GM12873 (cell line): ENCODE measurements at regions not wholly inside any gene's neighbourhood (a gene's known extent, or its start where the extent isn't known, plus 50 kb on each side); places are given as distances from the start of the nearest gene placed in this dataset.

Experiments
- TF ChIP-seq, protein P1 (sequence below): IDR thresholded peaks from 2 replicates; pipeline ENCODE4 v1.5.1; 2012; ENCODE audit warnings: low read depth, mild to moderate bottlenecking, moderate library complexity, low read length, control low read depth; ENCODE audit not compliant: insufficient read depth; ENCODE audit errors: missing control alignments

DNA sequence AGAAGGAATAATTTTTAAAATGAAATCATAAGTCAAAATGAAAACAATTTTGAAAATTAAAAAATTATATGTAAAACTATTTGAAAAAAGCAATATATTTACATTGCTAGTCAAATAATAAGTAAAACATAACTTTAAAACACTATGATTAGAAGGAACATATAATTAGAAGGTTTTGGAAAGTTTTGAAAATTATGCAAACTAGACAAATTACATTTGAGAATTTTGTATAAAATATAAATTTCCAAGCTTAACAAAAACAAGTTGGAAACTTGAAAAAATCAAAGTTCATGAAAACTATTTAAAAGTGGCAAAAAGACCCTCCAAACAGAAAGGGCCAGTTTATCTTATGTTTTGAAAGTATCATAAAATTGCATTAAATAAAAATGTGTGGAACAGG, 67.6 kb upstream of the TLL1 start:
- TF ChIP-seq, protein P1, sequence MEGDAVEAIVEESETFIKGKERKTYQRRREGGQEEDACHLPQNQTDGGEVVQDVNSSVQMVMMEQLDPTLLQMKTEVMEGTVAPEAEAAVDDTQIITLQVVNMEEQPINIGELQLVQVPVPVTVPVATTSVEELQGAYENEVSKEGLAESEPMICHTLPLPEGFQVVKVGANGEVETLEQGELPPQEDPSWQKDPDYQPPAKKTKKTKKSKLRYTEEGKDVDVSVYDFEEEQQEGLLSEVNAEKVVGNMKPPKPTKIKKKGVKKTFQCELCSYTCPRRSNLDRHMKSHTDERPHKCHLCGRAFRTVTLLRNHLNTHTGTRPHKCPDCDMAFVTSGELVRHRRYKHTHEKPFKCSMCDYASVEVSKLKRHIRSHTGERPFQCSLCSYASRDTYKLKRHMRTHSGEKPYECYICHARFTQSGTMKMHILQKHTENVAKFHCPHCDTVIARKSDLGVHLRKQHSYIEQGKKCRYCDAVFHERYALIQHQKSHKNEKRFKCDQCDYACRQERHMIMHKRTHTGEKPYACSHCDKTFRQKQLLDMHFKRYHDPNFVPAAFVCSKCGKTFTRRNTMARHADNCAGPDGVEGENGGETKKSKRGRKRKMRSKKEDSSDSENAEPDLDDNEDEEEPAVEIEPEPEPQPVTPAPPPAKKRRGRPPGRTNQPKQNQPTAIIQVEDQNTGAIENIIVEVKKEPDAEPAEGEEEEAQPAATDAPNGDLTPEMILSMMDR = no peak

GRCh38 chr4:165806613-165807012, 66.4 kb upstream of the TLL1 start:
- TF ChIP-seq, protein P1 = no peak

DNA sequence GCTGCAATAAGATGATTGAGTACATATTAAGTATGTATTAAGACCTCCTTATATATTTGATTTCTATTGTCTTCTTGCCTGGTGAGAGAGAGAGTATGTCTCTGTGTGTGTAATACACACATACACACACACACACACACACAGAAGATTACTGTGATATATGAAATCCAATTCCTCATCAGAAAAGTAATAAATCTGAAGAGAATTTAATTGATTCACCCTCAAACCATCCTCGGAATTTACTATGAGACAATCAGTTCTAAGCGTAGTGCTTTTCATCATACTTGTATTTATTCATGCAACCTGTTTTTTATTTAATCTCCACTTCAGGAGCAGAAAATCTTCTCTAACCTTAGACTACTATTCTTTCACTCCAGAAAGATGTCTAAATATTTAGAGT, 62.3 kb upstream of the TLL1 start:
- TF ChIP-seq, protein P1 = no peak

- TF ChIP-seq, protein P1 = no peak
Observed at GRCh38 chr4:165813606-165814005, 59.4 kb upstream of the TLL1 start.

DNA sequence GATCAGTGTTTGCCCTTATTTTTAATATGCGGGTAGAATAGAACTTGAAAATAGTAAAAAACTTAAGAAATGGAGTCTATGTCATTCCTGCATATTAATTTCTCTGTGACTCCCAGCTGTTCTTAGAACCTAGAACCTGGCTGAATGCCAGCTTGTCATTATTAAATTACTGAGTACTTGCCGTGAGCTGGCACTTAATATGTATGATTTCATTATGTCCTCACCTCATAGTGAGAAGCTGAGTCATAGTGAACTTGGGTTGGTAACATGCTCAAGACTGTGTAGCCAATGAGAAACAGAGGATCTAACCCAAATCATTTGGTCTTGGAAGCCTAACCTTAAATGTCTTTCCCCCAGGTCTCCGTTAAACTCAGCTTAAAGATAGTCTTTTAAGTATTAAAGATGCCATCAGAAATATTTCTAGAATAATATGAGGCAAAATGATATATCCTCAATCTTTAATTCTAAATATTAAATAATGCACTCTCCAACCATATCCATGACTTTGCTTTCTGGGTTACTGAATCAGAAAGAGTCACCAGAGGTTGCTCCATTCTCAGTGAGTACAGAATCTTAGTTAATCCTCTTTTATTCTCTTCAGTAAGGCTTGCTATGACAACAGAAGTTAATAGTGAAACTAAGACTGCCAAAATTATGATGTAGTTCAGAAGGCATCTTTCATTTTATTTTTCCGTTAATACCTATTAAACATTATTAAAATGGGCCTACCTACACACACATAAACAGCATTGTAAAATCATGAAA, 58.6 kb upstream of the TLL1 start:
- TF ChIP-seq, protein P1 = no peak
